Skeletal muscle tissue (tissue), 3 donors: ENCODE measurements at regions not wholly inside any gene's neighbourhood (a gene's known extent, or its start where the extent isn't known, plus 50 kb on each side); places are given as distances from the start of the nearest gene placed in this dataset.

Source experiments
- H3K27ac ChIP-seq: one replicate; pipeline ENCODE4 v1.7.0; 2013; ENCODE audit warnings: mild to moderate bottlenecking, low read depth, low read length, inconsistent platforms
- H3K27me3 ChIP-seq, 3 donors: one replicate each; pipeline ENCODE4 v1.7.0; 2013; ENCODE audit warnings: low read length in 3 of 3; ENCODE audit not compliant: control insufficient read depth in 3 of 3, insufficient read depth in 3 of 3
- H3K36me3 ChIP-seq, 3 donors: one replicate each; pipeline ENCODE4 v1.7.0; 2013; ENCODE audit warnings: low read length in 3 of 3; ENCODE audit not compliant: control insufficient read depth in 3 of 3, insufficient read depth in 3 of 3
- H3K4me1 ChIP-seq, 3 donors: one replicate each; pipeline ENCODE4 v1.7.0; 2013; ENCODE audit warnings: low read length in 3 of 3, mild to moderate bottlenecking in 3 of 3; ENCODE audit not compliant: control insufficient read depth in 3 of 3, insufficient read depth in 3 of 3
- H3K4me3 ChIP-seq, 3 donors: one replicate each; pipeline ENCODE4 v1.7.0; 2013; ENCODE audit warnings: low read length in 3 of 3
- H3K9ac ChIP-seq, 3 donors: one replicate each; pipeline ENCODE4 v1.7.0; 2013; ENCODE audit warnings: low read length in 3 of 3, mild to moderate bottlenecking in 3 of 3, moderate library complexity in 2 of 3, low read depth in 1 of 3
- H3K9me3 ChIP-seq, 3 donors: one replicate each; pipeline ENCODE4 v1.7.0; 2013; ENCODE audit warnings: low read length in 3 of 3; ENCODE audit not compliant: control insufficient read depth in 3 of 3
- donor health status: Osteomylitis.

DNA sequence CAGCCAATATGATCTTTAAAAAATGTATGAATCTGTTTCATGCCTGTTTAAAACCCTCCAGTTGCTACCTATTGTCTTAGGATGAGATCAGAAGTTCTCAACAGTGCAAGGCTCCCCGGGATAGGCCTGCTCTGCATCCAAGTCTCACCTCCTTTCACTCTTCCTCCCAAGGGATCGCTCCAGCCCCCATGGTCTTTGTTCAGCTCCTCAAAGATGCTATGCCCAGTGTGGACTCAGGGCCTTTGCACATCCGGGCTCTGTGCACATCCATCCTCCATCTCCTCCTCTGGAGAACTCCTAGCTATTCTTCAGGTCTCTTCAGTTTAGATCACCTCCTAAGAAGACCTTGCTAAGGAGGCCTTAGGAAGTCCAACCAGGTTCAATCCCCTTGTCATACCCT, 82.7 kb upstream of the LEP start:
- H3K9ac ChIP-seq: no peak overlapping the region
- no peaks in the 10 kb centered on the region for H3K9me3 ChIP-seq
- no peaks in the 10 kb centered on the region for H3K4me1 ChIP-seq
- H3K36me3 ChIP-seq: no peaks in the 10 kb centered on the region
- H3K27me3 ChIP-seq: peaks cover 22 to 33% (median 28%) of the 10 kb centered on the region in 3 donors
- no peak overlapping the region for H3K27ac ChIP-seq
- H3K4me3 ChIP-seq: no peak overlapping the region

DNA sequence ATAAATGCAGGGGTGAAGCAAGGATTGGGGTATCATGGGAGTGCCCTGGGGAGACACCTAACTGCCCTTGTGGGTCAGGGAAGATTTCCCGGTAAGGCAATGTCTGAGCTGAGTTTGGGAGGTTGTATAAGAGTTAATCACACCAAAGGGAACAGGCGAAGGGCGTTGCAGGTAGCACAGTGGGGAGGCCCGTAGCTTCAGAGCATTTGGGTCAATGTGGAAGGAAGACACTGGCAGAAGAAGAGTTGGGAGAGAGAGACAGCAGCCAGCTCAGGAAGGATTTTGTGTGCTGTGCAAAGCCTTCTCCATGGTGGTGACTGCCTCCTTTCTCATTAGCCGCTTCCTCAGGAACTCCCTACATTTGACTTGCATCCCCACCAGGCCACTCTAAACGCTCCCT, 80.8 kb upstream of the LEP start:
- H3K27ac ChIP-seq: no peak overlapping the region
- no peaks in the 10 kb centered on the region for H3K36me3 ChIP-seq
- H3K9me3 ChIP-seq: no peaks in the 10 kb centered on the region
- H3K27me3 ChIP-seq: peaks cover 37 to 50% (median 38%) of the 10 kb centered on the region in 3 donors
- no peak overlapping the region for H3K4me3 ChIP-seq
- H3K9ac ChIP-seq: no peak overlapping the region
- H3K4me1 ChIP-seq: no peaks in the 10 kb centered on the region

DNA sequence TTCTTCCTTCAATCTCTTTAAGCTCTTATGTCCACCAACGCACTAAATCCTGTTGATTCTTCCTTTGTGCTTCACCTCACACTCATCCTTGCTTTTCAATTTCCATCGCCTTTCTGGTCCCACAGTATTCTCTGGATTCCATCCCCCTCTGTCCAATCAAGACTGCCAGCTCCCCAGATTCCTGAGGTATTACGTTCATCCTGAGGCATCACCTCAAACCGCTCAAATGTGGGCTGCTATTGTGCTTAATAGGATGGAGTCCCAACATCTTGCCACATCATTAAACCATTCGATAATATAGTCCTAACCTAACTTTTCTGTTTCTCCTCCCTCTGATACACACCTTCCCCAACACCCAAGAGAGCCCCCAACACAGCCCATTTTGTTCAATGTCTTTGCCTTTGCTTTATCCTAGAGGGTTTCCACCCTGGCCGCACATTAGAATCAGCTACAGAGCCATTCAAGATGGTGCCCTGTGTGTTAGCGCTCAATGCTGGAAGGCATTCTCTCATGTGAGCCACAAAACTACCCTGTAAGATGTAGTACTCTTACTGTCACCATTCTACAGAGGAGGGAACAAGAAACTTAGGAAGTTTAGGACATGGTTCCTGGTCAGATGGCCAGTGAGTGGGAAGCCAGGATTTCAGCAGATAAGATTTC, 79.5 kb upstream of the LEP start:
- H3K9ac ChIP-seq: no peak overlapping the region
- no peaks in the 10 kb centered on the region for H3K36me3 ChIP-seq
- peaks cover 0 to 3% (median 0%) of the 10 kb centered on the region in 3 donors for H3K4me1 ChIP-seq
- H3K27me3 ChIP-seq: peaks cover 50 to 63% (median 51%) of the 10 kb centered on the region in 3 donors
- no peaks in the 10 kb centered on the region for H3K9me3 ChIP-seq
- H3K4me3 ChIP-seq: no peak overlapping the region
- H3K27ac ChIP-seq: no peak overlapping the region

DNA sequence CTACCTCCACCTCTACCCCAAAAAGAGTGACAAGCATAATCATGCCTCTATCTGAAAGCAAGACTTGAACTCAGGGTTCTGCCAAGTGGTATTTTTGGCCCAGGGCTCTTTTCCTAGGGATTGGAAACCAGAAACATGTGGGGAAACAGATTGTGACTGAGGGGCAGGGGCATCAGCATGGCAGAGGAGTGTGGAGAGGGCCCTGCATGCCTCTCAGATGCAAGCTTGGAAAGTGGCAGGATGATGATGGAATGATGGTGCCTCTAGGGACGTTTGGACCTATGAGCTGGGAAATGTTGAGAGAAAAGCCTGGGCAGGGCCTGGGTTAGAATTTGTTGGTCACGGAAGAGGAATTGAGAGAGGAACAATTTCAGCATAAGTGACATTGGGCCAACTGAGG, 78.4 kb upstream of the LEP start:
- H3K27ac ChIP-seq: no peak overlapping the region
- H3K4me1 ChIP-seq: peaks cover under 1 to 12% (median 2%) of the 10 kb centered on the region in 3 donors
- no peaks in the 10 kb centered on the region for H3K9me3 ChIP-seq
- H3K27me3 ChIP-seq: peaks cover 56 to 65% (median 57%) of the 10 kb centered on the region in 3 donors
- H3K9ac ChIP-seq: no peak overlapping the region
- no peak overlapping the region for H3K4me3 ChIP-seq
- no peaks in the 10 kb centered on the region for H3K36me3 ChIP-seq

DNA sequence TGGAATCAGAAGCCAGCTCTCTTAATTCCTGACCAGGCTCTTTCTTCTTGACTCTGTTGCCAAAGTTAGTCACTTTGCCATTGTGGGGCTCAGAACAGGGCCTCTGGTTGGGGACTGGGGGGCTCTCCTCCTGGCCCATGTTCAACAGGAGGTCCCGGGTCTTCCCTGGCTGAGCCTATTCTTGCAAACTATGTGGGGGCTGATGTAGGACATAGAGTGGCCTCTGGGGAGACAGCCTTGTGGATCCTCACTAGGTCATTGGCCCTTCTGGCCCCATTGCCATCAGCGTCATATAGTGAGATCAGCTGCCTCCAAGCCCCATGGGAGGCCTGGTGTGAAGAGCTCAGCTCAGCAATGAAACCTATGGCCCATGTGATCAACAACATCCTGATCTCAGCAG, 77.6 kb upstream of the LEP start:
- H3K36me3 ChIP-seq: no peaks in the 10 kb centered on the region
- no peak overlapping the region for H3K4me3 ChIP-seq
- H3K9me3 ChIP-seq: no peaks in the 10 kb centered on the region
- no peak overlapping the region for H3K27ac ChIP-seq
- peaks cover 2 to 17% (median 6%) of the 10 kb centered on the region in 3 donors for H3K4me1 ChIP-seq
- H3K9ac ChIP-seq: no peak overlapping the region
- H3K27me3 ChIP-seq: peaks cover 62 to 65% (median 64%) of the 10 kb centered on the region in 3 donors

DNA sequence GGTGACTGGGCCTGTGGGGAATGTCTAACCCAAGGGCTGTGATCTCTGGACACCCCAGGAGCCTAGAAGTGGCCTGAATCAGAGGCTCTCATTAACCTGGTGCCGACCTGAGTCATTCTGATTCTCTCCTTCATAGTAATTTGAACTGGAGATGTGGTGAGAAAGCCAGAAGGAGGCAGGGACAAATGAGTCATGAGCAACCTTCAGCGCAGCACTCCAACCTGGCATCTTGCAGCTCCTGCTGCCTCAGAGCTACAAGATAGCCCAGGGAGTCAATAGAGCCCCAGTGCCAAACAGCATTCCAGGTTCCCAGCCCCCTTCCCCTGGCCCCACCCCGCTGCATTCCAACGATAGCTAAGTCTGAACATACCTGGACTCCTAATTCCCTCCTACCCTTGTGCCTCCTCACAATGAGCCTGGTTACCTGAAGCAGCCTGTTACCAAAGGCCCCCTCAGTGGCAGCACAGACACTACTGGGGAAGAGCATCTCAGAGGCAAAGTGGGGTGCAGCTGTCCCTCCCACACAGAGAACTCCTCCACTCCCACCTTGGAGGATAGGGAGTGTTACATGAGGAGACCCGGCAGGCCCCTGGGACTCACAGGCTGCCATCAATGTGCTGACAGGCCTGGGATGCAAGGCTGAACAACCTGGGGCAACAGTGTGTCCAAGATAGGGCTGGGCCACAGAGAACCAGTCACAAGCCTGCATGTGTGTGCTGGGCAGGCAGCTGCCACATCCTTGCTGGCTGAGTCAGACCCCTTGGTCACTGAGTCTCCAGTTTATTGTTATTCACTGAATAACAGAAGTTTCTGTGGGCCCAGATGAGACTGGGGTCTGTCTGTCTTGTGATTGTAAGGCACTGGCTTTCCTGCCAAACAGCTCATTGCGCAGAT, 76.8 kb upstream of the LEP start:
- Histone ChIP-seq H3K9me3 (no peaks in the 10 kb centered on the region), H3K27ac (no peak overlapping the region), H3K36me3 (no peaks in the 10 kb centered on the region), H3K4me3 (no peak overlapping the region), H3K9ac (no peak overlapping the region), H3K27me3 (peaks cover 64 to 72% (median 71%) of the 10 kb centered on the region in 3 donors), H3K4me1 (peaks cover 2 to 17% (median 6%) of the 10 kb centered on the region in 3 donors)

DNA sequence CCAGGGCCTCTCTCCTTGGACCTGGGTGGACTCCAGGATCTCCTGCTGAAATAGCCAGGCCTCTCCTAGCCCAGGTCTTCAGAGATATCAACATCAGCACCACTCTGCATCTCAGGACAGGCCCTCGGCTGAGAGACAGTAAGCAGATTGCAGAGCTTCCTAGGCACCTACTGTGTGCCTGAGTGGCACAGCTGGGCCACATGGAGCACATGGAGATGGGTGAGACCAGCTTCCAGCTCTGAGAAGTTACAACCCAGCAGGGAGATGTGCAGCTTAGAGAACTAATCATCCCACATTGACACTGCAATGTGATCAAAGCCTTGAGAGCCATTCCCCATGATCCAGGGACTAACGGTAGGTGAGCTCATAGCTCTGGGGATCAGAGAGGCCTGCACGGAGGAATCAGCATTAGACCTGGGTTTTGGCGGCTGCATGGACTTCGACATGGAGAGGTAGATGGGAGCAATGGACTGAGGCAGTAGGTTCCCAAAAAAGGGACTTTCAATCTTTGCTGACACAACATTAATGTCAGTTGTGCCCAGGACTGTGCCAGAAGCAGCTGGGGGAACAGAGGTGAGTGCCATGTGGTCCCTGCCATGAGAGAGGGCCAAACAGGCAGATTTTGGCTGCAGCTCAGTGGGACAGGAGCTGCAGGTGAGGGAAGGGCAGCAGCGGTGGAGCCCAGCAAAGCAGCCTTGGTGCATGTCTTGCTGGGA, 76.0 kb upstream of the LEP start:
- Histone ChIP-seq H3K36me3 (no peaks in the 10 kb centered on the region), H3K9ac (no peak overlapping the region), H3K4me1 (peaks cover 2 to 17% (median 6%) of the 10 kb centered on the region in 3 donors), H3K27me3 (peaks cover 69 to 79% (median 79%) of the 10 kb centered on the region in 3 donors), H3K27ac (no peak overlapping the region), H3K4me3 (no peak overlapping the region), H3K9me3 (no peaks in the 10 kb centered on the region)

DNA sequence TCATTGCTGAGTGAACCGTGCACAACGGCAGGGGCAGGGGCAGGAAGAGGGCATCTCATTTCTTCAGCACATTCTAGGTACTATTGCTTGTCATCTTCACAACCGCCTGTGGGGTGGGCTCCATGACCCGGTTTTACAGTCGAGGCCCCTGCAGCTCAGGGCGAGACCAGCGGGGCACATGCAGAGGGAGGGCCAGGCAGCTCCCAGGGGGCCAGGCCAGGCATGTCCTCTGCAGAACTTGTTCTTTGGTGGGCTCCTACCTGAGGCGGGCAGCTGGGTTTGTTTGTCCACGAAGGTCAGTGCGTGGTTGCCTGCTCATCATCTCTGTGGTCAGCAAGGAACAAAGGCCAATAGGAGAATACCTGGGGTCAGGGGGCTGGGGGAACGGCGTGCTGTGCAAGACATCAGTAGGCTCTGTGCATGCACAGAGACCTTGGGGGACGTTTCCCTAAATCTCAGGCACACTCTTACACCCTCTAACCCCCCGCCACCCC, 75.1 kb upstream of the LEP start:
- no peak overlapping the region for H3K4me3 ChIP-seq
- peaks cover 74 to 85% (median 85%) of the 10 kb centered on the region in 3 donors for H3K27me3 ChIP-seq
- no peak overlapping the region for H3K9ac ChIP-seq
- H3K27ac ChIP-seq: no peak overlapping the region
- no peaks in the 10 kb centered on the region for H3K36me3 ChIP-seq
- no peaks in the 10 kb centered on the region for H3K9me3 ChIP-seq
- H3K4me1 ChIP-seq: peaks cover 2 to 17% (median 6%) of the 10 kb centered on the region in 3 donors

DNA sequence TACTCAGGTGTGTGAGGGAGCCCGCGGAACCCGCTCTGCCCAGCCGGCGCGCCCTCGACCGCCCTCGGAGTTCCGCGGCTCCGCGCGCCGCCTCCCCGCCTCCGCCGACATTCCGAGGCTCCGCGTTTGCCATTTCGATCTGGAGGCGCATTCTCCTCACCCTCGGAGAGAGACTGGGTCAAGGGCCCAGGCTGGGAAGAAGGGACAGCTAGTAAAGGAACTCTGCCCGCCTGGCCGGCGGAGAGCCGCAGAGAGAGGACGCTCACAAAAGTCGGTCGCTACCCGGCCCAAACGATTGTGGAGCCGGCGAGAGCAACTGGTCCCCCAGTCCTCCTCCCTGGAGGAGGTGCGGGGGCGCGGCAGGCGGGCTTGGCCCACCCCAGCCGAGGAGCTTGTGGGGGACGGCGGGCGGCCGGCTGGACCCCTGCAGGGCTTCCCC, 74.5 kb upstream of the LEP start:
- Histone ChIP-seq H3K36me3 (no peaks in the 10 kb centered on the region), H3K4me3 (peak overlapping the region in 2 of 3 donors; percentile 35 to 58), H3K4me1 (peaks cover 2 to 17% (median 6%) of the 10 kb centered on the region in 3 donors), H3K9ac (peak overlapping the region in 1 of 3 donors; percentile 8), H3K27ac (no peak overlapping the region), H3K27me3 (peaks cover 78 to 89% (median 84%) of the 10 kb centered on the region in 3 donors), H3K9me3 (no peaks in the 10 kb centered on the region)
